Smooth muscle cell (in vitro differentiated cells): ENCODE measurements at regions not wholly inside any gene's neighbourhood (a gene's known extent, or its start where the extent isn't known, plus 50 kb on each side); places are given as distances from the start of the nearest gene placed in this dataset.

Experiments used
- DNase-seq: peaks from one replicate; lab custom pipeline; 2025; ENCODE audit not compliant: unreplicated experiment; lab: John Stamatoyannopoulos, UW
- H2AFZ ChIP-seq: fragments of 200-600 bp; sonication (generic); 2 replicates; pipeline ENCODE4 v1.6.0; 2016; ENCODE audit warnings: antibody characterized with exemption, low read depth, mild to moderate bottlenecking
- H3F3A ChIP-seq: fragments of 200-600 bp; sonication (generic); 2 replicates; pipeline ENCODE4 v1.6.0; 2017; ENCODE audit warnings: antibody characterized with exemption, low read depth
- H3K27ac ChIP-seq: fragments of 200-600 bp; sonication (generic); 2 replicates; pipeline ENCODE4 v1.5.1; 2016; ENCODE audit warnings: low read depth, mild to moderate bottlenecking
- H3K27me3 ChIP-seq: fragments of 200-600 bp; sonication (generic); 2 replicates; pipeline ENCODE4 v1.6.1; 2016; ENCODE audit warnings: low read depth, mild to moderate bottlenecking
- H3K36me3 ChIP-seq: fragments of 200-600 bp; sonication (generic); 2 replicates; pipeline ENCODE4 v1.5.1; 2016; ENCODE audit warnings: low read depth
- H3K4me1 ChIP-seq: fragments of 200-600 bp; sonication (generic); 2 replicates; pipeline ENCODE4 v1.5.1; 2016; ENCODE audit warnings: low read depth
- H3K4me2 ChIP-seq: fragments of 200-600 bp; sonication (generic); 2 replicates; pipeline ENCODE4 v1.6.0; 2016; ENCODE audit warnings: mild to moderate bottlenecking
- H3K4me3 ChIP-seq: fragments of 200-600 bp; sonication (generic); 2 replicates; pipeline ENCODE4 v1.5.1; 2016; ENCODE audit warnings: mild to moderate bottlenecking
- H3K79me2 ChIP-seq: fragments of 200-600 bp; sonication (generic); 2 replicates; pipeline ENCODE4 v1.6.0; 2016; ENCODE audit warnings: low read depth, mild to moderate bottlenecking
- H3K9ac ChIP-seq: fragments of 200-600 bp; sonication (generic); 2 replicates; pipeline ENCODE4 v1.6.0; 2016; ENCODE audit warnings: low read depth
- H3K9me3 ChIP-seq: fragments of 200-600 bp; sonication (generic); replicated peaks from 2 replicates; pipeline ENCODE4 v1.5.1; 2016; ENCODE audit warnings: low read depth
- H4K20me1 ChIP-seq: fragments of 200-600 bp; sonication (generic); 2 replicates; pipeline ENCODE4 v1.6.0; 2016; ENCODE audit warnings: low read depth
- WGBS: methylation state at CpG from one replicate; pipeline ENCODE4 v1.1.7; 2016; ENCODE audit warnings: low lambda C conversion rate; 5-methylcytosine and 5-hydroxymethylcytosine counted together
- TF ChIP-seq, protein P1 (sequence below): fragments of 200-600 bp; sonication (generic); IDR thresholded peaks from 2 replicates; pipeline ENCODE4 v1.5.1; 2017; ENCODE audit warnings: borderline replicate concordance, mild to moderate bottlenecking, antibody characterized with exemption; ENCODE audit not compliant: insufficient read depth, poor library complexity, severe bottlenecking

DNA sequence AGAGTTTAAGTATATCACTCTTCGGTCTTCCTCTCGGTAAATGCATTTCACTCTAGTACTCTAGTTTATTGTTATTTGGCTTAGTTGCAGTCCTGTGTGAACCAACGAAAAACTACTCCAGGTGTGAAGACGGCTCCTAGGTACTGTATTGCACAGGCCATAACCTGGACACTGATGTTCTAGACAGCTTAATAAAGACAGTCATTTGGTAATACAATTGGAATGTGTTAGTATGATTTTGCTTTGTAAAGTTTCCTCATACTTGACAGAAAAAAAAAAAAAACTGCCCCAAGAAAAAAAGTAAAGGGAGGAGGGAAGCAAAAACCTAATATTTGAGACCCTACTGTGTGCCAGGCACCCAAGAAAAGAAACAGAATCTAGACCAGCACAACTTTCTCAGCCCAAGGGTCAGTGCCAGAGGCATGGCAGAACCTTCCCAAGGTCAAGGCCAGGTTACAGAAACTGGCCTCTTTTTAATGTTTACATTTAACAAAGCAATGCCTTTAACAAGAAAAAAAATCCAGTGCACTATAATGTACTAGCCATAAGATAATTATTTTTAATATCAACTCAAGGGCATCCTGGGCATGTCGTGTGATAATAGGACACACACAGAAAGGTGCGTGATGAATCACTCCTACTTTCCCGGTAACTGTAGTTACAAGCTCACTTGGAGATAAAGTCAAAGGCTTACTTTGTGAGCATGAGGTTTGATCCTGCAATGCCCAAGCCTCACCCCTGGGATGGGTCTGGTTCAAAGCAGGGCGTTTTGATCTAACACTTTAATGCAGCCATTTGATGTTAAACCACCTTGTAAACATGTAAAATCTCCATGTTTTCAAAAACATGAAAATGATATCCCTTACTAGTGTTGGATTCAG, 110.6 kb downstream of the BMP4 start:
- H3K9me3 ChIP-seq = no peaks in the 10 kb centered on the region
- no peak overlapping the region for H3K9ac ChIP-seq
- H2AFZ ChIP-seq = no peak overlapping the region
- H3K4me2 ChIP-seq = no peak overlapping the region
- H3K27ac ChIP-seq = no peak overlapping the region
- no peaks in the 10 kb centered on the region for H3K36me3 ChIP-seq
- TF ChIP-seq, protein P1, sequence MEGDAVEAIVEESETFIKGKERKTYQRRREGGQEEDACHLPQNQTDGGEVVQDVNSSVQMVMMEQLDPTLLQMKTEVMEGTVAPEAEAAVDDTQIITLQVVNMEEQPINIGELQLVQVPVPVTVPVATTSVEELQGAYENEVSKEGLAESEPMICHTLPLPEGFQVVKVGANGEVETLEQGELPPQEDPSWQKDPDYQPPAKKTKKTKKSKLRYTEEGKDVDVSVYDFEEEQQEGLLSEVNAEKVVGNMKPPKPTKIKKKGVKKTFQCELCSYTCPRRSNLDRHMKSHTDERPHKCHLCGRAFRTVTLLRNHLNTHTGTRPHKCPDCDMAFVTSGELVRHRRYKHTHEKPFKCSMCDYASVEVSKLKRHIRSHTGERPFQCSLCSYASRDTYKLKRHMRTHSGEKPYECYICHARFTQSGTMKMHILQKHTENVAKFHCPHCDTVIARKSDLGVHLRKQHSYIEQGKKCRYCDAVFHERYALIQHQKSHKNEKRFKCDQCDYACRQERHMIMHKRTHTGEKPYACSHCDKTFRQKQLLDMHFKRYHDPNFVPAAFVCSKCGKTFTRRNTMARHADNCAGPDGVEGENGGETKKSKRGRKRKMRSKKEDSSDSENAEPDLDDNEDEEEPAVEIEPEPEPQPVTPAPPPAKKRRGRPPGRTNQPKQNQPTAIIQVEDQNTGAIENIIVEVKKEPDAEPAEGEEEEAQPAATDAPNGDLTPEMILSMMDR = no peak
- H3K4me1 ChIP-seq = peaks cover 5% of the 10 kb centered on the region
- no peaks in the 10 kb centered on the region for H3K27me3 ChIP-seq
- no peak overlapping the region for H3K4me3 ChIP-seq
- H3K79me2 ChIP-seq = no peaks in the 10 kb centered on the region
- 86% methylated on average over 8 of the region's 8 CpGs for WGBS
- no peaks in the 10 kb centered on the region for H3F3A ChIP-seq
- no peaks in the 10 kb centered on the region for H4K20me1 ChIP-seq
- DNase-seq = no peak

DNA sequence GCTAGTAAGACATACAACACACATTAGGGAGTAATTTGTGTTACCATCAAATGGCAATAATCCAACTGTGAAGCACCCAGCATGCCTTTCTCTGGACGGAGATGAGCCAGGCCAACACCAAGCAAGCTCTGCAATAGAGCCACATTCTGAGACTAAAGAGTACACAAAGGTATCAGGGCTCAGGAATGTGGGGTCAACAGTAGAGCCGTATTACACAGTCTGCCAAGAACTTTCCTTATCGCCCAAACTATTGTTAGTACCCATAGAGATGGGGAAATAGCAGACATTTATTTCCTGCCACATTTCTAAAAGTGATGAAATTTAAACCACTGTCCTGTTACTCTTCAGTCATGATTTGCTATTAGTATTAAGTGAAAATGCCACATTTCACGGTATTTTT, 113.7 kb downstream of the BMP4 start:
- 68% methylated on average over 4 of the region's 4 CpGs for WGBS
- Histone ChIP-seq H3K79me2 (no peaks in the 10 kb centered on the region), H4K20me1 (no peaks in the 10 kb centered on the region), H3K27ac (no peak overlapping the region), H3K27me3 (no peaks in the 10 kb centered on the region), H2AFZ (no peak overlapping the region), H3K36me3 (no peaks in the 10 kb centered on the region), H3K9ac (no peak overlapping the region), H3K4me3 (no peak overlapping the region), H3K4me2 (no peak overlapping the region), H3F3A (no peaks in the 10 kb centered on the region), H3K4me1 (no peaks in the 10 kb centered on the region), H3K9me3 (no peaks in the 10 kb centered on the region)
- no peak for DNase-seq
- TF ChIP-seq, protein P1 = no peak

DNA sequence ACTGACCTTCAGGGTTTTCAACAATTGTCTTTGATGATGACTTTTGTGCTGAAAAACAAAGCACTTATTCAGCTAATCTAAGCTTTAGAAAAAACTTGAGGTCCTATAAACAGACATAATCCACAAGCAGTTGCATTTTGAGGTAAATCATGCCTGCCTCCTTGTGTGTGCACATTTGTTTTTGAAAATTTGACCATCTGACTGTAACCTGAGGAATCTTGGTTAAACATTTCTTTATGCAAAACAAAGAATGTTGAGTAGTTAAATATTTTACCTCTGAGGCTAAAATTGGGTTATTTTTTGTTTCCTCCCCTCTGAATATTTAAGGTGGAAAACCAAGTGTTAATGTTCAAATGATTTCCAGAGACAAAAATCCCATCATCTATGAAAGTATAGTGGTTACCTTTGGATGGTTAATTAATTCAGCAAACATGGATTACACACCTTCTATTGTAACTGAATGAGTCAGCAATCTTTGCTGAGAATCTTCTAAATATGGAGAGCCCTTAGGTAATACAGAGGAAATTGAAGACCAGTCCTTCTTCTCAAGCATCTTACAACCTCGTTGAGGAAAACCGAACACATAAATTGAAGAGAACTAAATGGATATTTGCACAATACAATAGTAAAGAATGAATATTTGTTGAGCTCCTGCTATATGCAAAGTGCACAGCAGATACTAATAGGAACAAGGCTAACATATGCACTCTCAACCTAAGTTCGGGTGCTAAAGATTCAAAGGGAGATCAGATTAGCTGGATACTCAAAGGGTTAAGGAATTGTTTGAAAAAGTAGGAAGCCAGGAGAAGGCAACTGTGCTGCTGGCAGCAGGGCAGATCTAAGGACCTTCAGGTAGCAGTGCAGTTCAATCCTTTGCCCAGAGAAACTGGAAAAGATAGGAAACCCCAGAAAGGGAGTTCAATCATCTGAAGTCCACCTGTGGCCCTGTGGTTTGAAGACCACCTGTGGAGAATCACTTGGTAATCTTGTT, 115.2 kb downstream of the BMP4 start:
- H3K4me2 ChIP-seq = no peak overlapping the region
- no peaks in the 10 kb centered on the region for H3K36me3 ChIP-seq
- no peak overlapping the region for H3K27ac ChIP-seq
- 89% methylated on average over 3 of the region's 3 CpGs for WGBS
- no peaks in the 10 kb centered on the region for H3K79me2 ChIP-seq
- H3K9me3 ChIP-seq = no peaks in the 10 kb centered on the region
- no peak overlapping the region for H3K4me3 ChIP-seq
- no peak for DNase-seq
- TF ChIP-seq, protein P1 = no peak
- H3K27me3 ChIP-seq = no peaks in the 10 kb centered on the region
- H3F3A ChIP-seq = no peaks in the 10 kb centered on the region
- no peak overlapping the region for H2AFZ ChIP-seq
- H3K9ac ChIP-seq = no peak overlapping the region
- H3K4me1 ChIP-seq = no peaks in the 10 kb centered on the region
- H4K20me1 ChIP-seq = no peaks in the 10 kb centered on the region
